Occipital lobe (tissue), 1 donor: ENCODE measurements at regions not wholly inside any gene's neighbourhood (a gene's known extent, or its start where the extent isn't known, plus 50 kb on each side); places are given as distances from the start of the nearest gene placed in this dataset.

Source experiments
- DNase-seq: peaks from one replicate; lab custom pipeline; 2025; lab: John Stamatoyannopoulos, UW

DNA sequence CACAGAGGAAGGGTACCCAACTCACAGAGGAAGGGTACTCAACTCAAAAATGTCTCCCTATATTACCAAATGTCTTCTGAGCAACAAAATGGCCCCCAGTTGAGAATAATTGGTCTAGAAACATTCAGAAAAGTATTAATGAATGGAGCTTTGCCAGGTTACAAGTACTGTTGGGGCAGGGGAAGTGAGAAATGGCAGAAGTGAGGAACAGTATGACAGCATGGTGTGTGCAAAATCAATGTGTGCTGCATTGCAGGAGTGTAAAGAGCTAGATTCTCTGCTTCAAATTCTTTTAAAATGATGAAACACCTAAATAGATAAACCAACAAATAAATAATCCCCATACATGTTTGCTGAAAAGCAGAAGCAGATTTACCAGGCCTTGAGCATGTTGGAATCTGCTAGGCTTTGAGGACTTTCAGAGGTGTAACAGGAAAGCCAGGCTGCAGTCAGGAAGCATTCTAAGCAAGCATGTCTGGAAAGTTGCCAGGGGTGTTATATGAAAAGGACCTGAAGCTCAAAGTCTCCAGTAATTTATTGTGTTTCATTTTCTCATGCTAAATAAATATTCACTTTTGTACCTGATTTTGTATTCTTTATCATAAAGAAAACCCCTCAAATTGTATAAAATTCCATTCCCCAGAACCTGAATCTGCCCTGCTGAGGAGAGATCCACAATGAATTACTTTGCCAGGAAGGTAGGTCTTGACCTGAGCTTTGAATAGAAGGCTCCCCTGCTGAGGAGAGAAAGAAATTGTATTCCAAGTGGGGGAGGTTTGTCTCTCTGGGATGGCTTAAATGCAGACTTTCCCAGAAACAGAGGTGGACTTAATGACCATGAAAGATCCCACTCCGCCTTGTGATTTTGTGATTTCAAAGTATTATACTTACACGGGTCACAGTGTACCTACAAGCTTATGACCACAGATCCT lies 265.0 kb upstream of the MARCKS start:
- no peak for DNase-seq

DNA sequence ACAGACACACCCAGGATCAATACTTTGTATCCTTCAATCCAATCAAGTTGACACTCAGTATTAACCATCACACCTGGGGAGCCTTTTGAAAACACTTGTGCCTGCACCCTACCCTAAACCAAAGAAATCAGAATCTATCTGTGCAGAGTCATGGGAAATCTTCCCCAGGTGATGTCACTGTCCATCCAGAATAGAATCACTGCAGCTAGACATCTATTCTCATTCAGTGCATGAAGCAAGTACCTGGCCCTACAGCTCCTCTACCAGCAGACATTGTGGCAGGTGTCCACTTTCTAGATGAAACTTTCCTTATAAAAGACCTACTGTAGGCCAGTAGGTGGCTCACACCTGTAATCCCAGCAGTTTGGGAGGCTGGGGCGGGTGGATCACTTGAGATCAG lies 262.4 kb upstream of the MARCKS start:
- no peak for DNase-seq

DNA sequence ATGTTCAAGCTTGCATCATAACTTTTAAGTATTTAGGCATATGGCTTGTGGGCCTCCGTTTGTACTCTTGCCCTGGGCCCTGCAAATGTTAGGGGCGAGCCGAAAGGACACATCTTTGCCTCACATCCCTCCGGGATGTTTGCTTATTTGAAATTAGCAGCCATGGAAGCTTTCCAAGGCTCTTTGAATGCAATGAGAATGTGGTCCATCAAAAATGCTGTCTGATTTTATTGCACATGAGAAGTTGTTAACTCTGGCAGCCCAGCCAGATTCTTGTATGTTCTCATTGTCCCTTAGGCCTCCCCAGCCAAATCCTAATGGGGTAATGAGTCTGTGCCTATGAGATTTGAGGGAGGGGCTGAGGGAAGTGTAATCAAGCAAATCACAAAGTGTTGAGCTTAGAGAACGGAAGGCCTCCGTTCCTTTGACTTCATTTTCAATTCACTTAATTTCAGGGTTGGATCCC lies 261.2 kb upstream of the MARCKS start:
- DNase-seq, result no peak

DNA sequence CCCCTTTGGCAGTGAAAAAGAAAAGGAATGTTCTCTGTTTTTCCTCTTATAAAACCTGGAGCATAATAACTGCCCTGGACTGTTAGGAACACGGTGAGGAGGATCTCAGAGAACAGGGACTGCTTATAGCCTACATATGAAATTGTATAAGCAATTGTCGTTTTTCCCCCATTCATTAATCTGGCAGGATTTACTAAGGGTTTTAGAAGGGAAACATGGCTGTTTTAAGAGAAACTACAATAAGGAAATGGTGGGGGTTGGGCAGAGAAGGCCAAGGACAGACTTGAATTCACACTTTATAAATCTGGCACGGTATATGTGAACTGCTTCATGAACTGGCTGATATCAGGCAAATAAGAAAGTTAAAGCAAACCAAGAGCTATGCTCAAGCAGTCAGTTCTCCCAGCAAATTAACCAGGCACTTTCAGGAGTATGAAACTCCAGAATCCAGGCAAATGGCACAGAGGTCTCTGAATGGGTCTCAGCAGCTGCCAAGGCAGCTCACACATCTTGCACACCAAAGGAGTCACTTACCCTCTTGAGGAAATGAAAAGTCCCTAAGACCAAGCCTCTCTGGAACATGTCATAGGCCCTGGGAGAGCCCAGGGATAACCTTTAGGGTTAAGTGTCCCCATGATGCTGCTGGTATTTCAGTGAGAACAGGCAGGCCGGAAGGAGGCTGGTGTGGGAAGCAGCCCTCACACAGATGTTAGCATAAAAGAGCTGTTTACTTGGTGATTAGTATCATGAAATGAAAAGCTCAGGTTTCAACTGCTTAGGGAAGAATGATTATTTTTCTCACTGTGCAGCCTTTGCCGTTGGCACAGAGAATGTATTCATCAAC lies 260.5 kb upstream of the MARCKS start:
- DNase-seq, result no peak

DNA sequence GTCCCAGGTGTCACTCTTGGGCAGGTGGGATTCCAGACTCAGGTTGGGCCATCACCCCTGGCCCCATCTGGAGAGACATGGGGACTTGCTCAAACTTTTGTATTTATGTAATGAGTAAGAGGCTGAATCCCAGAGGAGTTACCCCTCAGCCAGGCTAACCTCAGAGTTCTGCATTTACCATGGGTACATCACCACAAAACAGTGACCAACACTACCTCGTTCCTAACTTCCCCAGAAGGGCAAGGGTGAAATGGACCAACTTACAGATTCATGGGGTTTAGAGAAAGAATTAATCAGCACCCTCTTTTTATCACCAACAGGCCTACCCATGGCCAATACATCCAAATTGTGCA lies 259.9 kb upstream of the MARCKS start:
- no peak for DNase-seq

DNA sequence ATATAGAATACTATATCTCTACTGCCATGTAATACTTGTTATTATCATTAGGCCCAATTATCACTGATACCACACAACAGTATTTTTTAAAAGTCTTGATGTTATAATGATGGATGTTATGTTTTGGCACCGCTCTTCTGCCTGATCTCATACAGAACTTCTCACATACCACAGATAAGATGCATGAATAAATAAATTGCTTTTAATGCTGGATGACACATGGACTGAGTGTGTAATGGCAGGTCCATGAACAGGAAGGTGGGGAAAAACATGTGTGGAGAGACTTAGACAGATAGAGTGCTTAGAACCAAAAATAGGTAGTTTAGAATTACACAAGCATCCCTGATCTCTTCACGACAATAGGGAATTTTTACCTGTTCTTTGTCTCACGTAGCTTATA lies 258.4 kb upstream of the MARCKS start:
- DNase-seq, result no peak

DNA sequence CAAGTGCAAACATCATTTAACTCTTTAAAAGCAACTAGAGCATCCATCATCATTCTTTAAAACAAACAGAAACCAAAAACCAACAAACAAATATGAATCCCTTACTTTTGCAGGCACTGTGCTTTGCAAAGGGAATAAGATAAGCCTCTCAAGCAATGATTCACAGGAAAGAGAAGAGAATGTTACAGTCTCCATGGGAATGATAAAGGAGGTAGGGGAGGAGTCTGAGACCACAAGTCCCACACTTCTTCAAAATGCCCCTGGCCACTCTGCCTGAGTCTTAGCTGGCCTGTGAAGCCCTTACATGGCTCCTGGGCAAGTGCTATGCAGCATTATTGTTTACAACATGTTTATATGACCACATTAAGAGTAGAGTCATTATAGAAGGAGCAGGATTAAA lies 257.7 kb upstream of the MARCKS start:
- DNase-seq, result no peak

DNA sequence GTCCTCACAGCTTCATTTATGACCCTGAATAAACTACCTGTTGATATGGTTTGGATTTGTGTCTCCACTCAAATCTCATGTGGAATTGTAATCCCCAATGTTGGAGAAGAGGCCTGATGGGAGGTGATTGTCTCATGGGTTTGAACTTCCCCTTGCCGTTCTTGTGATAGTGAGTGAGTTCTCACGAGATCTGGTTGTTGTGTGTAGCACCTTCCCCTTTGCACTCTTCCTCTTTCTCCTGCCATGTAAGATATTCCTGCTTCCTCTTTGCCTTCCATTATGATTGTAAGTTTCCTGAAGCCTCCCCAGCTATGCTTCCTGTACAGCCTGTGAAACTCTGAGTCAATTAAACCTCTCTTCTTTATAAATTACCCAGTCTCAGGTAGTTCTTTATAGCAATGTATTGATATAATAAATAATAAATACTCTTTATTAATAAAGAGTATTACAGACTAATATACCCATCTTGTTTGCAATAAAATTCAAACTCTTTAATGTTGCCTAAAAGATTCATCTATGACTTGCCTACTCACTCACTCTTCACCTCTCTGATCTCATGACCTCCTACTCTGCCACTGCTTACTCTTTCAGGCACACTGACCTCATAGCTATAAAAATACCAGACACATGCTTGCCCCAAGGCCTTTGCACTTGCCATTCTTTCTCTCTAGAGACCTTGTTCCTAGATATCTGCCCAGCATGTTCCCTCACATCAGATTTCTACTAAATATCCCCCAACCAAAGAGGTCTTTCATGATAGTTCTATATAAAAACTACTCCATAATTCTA lies 256.4 kb upstream of the MARCKS start:
- no peak for DNase-seq

DNA sequence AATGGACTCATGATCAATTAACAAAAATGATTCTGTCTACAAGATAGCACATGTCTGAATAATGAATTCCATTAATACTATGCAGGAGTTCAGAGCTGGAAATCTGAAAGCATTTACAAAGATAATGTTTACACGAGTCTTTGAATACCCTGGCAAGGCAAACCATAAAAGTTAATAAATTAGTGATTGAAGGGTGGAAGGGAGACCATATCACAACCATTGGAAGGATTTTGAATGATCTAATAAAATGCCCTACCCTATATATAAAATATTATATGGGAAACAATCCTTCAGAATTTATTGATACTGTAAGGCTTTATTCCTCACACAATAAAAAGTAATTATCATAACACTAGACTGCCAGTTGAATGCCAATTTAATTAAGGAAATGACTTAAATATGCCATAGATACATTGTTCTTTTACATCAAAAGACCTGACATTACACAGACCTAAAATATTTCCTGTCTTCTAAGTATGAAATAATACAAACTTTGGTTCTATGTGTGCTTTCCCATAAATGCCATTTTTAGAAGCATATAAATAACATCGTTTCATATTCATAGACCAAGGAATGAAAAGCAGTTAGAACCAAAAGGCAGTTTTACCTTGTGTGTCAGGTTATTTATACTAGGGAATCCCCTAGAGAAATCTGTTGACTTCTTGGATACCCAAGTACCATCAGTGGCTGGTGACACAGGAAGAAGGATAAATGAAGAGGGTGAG lies 249.2 kb upstream of the MARCKS start:
- DNase-seq, result no peak

DNA sequence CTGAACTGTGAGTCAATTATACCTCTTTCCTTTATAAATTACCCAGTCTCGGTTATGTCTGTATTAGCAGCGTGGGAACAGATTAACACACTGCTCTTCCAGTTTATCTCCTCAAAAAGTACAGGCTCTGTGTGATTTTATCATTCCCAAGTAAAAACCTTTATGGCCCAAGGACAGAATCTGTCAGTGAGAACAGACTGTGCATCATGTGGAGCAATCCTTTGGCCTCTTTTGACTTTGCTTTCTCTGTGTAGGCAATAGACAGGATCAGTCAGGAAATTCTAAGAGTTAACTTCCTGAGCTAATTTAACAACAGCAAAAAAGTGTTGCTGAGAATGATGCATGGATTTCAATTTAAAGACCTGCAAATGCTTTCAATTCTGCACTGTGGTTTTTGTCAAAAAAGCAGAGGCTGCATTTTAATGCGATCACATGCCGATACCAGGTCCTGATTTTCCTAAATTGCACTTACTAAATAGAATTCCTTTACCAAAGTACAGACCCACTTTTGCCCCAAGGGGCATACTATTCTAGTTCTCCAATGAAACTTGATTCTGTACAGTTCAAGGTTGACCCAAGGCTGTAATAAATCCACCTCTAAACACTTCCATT lies 246.7 kb upstream of the MARCKS start:
- no peak for DNase-seq

DNA sequence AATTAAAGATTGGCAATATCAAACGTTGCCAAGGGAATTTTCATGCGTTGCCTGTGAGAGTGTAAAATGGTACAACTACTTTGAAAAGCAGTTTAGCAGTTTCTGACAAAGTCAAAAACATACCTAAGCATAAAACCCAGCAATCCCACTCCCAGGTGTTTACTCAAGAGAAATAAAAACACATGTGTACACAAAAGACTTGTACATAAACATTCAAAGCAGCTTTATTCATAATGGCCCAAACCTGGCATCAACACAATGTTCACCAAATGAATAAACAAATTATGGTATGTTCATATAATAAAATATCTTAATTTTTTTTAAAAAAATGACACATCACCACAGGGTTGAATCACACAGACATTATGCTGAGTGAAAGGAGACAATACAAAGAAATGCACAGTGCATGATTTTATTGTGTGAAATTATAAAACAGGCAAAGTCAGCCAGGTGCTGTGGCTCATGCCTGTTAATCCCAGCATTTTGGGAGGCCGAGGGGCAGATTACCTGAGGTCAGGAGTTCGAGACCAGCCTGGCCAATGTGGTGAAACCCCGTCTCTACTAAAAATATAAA lies 240.4 kb upstream of the MARCKS start:
- no peak for DNase-seq

DNA sequence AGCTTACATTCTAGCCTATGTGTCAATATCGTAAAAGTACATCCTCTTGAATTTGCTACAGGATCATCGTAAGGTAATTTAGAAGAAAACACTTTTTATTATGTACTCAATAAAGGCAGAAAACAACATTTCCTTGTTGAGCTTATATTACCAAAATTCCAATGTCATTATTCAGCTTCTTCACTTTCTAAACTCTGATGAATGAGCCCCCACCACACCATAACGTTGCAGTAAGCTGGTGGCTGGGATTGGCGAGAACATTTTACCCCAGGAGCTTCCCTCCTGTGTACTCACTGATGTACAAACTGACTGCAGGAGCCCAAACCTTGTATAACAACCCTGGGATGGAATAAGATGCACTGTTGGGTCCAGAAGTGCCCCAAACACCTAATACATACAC lies 238.1 kb upstream of the MARCKS start:
- DNase-seq, result no peak

DNA sequence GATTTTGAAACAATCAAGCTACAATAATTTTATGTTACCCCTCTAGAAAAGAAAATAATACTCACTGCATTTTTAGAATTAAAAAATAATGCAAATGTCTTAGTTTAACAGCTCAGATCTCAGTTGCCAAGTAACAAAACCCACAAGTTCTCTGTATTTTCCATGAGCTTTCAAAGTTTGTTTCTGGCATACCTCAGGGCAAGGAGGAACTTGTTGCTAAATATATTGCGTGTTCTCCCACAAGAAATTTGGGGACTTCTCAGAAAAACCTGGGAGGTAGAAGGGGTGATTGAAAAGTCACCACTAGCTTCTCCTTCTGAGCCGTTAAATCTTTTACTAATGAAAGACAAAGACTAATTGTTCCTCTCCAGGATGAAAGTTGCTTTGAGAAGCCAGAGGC lies 236.8 kb upstream of the MARCKS start:
- DNase-seq, result no peak

DNA sequence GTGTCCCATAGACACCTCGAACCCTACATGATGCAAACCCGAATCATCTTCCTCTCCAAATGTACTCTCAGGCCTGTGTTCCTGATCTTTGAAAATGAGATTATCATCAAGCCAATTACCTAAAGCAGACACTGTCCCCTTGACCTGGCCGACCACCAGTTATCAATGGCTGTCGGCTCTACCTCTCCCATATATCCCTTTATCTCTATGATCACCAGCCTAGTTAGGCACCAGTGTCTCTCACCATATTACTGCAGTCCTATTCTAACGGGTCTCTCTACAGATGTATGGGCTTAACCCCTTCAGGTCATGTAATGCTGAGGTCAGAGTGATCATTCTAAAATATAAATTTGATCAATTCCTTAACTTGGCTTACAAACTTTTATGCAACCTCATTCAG lies 234.9 kb upstream of the MARCKS start:
- DNase-seq, result no peak

DNA sequence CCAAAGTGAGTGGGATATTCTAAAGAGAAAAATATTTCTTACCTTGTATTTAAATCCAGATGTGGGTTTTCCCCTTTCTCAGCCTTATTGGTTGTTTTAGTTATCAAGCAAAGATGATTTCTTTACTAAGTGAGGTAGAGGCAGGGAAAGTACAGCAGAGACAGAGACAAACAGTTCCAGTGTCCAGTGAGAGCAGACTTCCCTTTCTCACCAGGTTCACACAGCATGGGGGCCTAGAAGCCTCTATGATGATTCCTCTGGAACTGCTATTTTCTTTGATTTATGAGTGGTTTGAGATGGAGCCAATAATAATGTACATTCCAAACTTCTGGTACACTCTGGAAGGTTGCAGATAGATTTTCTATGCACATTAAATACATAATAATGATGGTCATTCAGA lies 234.0 kb upstream of the MARCKS start:
- DNase-seq, result no peak

DNA sequence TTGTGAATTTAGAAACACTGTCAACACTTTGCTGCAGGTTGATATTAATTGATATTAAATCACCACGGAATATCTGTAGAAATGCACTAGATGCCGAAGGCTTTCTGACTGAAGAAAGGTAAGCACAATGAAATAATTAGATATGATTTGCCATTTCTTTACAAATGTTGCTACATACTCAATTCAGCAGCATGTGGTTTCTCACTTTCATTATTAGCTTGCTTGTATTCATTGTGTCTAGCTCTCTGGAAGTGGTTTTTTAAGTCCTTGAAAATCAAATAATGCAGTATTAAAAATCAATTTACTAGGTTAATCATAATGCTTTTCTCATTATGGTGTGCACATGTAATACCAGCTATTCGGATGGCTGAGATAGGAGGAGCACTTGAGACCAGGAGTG lies 231.3 kb upstream of the MARCKS start:
- no peak for DNase-seq

DNA sequence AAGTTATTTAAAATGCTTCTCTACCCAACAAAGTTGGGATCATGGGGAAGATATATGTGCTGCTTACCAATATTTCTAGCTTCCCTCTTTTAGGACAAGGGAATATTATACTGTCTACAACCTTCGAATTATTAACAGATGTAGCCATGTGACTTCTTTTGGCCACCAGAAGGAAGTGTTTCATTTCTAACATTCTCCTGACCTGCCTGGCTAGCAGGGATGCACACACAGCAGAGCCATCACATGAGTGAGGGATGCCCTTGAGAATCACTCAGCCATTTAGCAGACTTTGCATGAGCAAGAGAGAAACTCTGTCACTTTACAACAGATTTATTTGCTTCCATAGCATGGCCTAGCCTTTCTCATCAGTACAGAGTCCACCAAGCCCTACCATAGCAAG lies 230.7 kb upstream of the MARCKS start:
- no peak for DNase-seq

DNA sequence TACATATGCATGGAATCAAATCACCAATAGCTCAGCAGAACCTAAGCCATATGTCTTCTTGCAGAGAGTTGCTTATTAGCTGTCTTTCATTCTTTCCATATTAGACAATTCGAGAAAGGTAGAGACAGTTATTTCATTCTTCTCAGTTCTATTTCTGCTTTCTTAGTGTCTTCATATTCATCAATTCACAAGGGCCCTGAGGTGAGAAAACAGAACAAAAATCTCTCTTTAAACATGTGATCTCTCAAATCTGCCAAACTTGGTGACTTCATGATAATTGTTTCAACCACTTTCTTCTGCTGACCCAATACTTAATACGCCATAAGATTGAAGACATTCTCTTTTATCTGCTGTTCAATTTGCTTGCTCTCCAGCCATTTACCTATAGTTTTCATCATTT lies 229.7 kb upstream of the MARCKS start:
- DNase-seq, result no peak

DNA sequence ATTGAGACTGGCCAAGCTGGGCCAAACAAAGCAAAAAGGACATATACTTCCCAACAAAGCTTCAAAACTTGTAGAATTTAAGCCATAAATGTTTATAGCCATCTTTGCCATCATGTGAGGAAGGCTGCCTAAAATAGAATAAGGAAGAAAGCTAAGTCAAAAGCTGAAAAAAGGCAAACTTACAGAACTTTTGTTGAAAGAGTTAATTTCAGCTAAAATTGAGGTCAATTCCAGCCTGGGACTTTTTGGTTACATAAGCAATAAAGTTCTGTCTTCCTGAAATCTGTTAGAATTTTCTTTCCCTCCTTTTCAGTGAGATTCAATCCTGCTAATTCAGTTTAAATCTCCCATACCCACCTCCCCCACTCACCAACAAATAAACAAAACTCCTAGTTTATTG lies 227.9 kb upstream of the MARCKS start:
- DNase-seq, result no peak

DNA sequence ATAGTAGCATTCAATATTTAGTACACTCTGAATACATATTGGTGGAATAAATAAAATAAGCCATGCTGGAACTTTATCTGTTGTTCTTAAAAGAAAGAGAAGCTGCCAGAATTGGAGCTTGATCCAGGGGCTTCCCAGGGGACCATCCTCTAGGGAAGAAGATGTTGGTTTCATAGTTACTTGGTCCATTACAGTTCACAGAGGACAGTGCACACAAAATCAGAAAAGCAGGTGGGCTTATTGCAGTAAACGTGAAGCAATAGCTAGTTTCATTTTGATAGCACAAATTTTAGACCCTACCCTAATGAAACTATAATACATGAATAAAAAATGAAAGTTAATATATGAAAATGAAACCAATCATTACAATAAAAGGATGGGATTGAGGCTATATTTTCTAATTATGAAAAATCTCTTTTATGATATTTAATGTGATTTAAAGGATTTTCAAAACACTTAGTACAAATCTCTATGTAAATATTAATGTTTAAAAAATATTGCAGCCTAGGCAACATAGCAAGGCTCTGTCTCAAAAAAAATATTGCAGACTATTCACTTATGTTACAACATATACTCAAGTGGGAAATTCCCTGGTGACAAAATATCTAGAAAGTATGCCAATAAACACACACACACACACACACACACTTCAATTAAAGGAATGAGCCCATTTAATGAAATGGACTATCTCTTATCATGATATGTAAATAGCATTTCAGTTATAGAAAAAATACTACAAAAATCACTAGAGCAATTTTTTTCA lies 227.0 kb upstream of the MARCKS start:
- no peak for DNase-seq
